ENCODE measurements at regions not wholly inside any gene's neighbourhood (a gene's known extent, or its start where the extent isn't known, plus 50 kb on each side); places are given as distances from the start of the nearest gene placed in this dataset.

DNA sequence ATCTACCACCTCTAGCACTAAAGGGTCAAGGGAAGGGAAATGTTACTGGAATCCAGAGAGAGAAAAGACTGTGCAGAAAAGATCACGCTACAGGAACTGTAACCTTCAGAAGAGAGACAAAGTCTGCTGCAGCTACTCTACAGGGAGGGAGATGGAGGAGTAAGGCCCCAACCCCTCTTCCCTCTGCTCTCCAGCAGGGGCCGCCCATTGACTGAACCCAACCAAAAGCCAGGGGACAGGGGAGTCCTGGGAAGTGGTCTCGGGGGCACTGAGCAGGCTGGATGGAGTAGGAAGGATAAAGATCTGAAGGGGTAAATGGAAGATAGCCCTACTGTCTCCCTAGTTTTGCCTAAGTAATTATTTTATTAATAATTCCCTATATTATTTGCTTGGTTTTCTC, 72.8 kb upstream of the NR5A2 start:
- intact Hi-C loops (cut with DNase I) = no loop called here
- DNase-seq (ENCODE audit: low spot score) = no peak

DNA sequence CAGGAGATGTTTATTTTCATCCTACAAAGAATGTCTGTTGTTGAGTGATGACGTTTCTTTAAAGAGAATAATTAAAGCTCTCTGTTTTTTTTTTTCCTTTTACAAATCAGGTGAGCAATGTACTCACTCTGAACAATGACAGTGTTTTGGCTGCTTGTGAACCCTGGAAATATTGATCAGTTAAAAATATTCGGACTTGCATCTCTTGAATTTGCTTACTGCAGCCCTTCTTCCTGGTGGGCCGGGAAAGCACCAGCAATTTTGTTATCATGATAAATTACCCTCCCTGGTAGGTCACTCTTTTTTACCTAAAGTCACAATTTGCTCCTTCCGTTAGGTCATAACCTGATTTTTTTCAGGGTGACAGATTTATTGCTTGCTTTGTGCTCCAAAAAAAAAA, 72.3 kb upstream of the NR5A2 start:
- no peak for DNase-seq (ENCODE audit: low spot score)
- intact Hi-C loops (cut with DNase I) = no loop called here

DNA sequence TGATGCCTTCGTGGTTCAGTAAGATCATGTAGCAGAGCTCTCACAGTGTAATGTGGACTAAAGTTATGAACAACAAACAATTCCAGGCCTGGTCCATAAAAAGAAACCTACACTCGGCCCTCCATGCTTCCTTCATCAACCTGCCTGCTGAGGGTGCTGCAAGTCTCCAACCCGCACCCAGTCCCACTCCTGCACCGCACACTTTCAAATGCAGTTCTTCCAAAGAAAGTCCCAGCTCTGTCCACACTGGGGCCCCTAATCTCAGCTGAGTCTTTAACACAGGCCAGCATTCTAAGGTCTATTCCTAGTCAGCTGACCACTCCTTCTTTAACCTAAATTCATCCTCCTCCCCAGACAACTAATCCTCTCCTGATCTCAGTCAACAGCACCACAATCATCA, 71.5 kb upstream of the NR5A2 start:
- intact Hi-C loops (cut with DNase I) = no loop called here
- no peak for DNase-seq (ENCODE audit: low spot score)

DNA sequence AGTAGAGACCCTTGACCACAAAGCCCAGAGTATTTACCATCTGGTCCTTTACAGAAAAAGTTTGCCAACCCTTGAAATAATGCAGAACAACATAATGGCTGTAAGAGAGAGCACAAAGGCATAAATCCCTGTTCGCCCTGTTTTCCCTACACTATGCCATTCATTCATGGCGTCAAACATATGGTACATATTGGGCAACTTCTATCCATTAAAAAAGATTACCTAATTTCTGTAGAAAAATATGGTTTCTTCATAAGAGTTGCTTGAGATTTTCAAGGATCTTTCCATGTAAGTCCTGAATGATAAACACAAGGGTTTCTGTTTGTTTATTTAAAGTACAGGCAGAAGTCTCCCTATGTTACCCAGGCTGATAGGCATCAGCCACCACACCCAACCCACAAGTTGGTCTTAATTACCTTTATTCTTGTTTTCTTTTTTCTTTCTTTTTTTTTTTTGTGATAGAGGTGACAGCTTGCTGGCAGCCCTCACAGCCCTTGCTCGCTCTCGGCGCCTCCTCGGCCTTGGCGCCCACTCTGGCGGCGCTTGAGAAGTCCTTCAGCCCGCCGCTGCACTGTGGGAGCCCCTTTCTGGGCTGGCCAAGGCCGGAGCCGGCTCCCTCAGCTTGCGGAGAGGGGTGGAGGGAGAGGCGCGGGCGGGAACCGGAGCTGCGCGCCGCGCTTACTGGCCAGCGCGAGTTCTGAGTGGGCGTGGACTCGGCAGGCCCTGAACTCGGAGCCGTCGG, 68.3 kb upstream of the NR5A2 start:
- DNase-seq (ENCODE audit: low spot score) = no peak
- intact Hi-C loops (cut with DNase I) = no loop called here

DNA sequence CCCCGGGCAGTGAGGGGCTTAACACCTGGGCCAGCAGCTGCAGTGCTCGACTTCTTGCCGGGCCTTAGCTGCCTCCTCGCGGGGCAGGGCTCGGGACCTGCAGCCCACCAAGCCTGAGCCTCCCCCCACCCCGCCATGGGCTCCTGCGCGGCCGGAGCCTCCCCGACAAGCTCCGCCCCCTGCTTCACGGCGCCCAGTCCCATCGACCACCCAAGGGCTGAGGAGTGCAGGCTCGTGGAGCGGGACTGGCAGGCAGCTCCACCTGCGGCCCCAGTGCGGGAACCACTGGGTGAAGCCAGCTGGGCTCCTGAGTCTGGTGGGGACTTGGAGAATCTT, 67.8 kb upstream of the NR5A2 start:
- intact Hi-C loops (cut with DNase I) = no loop called here
- DNase-seq (ENCODE audit: low spot score) = no peak

DNA sequence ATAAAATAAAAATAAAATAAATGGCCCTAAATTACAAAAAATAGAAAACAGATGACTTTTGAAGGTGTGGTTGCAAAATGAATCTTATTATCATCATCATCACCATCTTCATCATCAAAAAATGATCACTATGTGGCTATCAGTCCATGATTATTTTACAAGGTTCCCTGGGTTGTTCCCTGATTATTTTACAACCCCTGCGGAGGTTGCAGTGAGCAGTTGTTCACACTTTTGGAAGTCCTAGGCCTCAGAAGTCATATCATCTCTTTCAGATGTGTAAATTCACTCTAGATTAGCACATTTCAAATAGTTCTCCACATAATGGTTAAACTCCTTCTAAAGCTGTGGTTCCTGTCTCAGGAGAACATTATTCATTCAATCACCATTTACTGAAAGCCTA, 57.4 kb upstream of the NR5A2 start:
- intact Hi-C loops (cut with DNase I) = no loop called here

DNA sequence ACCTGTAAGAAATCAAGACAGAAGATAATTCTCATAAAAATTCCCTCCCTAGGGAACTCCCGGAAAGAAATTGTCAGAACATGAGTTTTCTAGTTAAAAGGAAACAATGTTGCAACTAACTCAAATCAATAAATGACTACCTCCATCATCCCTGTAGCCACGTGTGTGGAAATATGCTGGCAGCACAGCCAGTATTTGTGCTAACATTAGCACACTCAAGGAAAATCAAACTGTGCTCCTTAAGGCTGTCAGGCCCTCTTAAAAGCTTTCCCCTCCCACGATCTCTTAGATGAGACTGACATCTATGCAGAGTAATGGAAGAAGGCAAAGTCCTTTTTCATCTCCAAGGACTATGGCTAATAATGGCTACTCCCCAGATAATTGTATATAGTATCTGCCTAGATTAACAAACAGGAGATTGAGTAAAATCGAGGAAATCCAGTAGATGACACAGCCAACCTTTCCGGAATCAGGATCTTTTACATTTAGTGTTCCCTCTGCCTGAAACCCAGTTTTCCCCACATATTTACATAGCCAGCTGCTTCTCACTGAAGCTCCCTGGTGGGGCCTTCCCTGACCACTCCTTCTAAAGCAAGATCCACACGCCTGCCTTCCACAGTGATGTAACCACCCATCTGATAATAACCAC, 50.9 kb upstream of the NR5A2 start:
- intact Hi-C loops (cut with DNase I) = no loop called here
- no peak for DNase-seq (ENCODE audit: low spot score)

More for the DNA sequence above, 57.4 kb upstream of the NR5A2 start:
- DNase-seq (ENCODE audit: low spot score) = no peak

Small RNAs in the stretch of these regions (microRNA-seq; reads per million reads assigned to microRNA genes)
- gene MIR181A1 (ENCODE audit: borderline microRNAs expressed in 2 of 2) (107 to 110 reads per million in 2 donors), gene MIR181B1 (ENCODE audit: borderline microRNAs expressed in 2 of 2) (1.3 reads per million in 2 donors)

All from posterior vena cava (tissue), 2 donors.